GM12892 (cell line): ENCODE measurements at regions not wholly inside any gene's neighbourhood (a gene's known extent, or its start where the extent isn't known, plus 50 kb on each side); places are given as distances from the start of the nearest gene placed in this dataset.
"Not testable (repeated sequence)": the region's sequence is repeated elsewhere in the genome, so short reads cannot be mapped to it uniquely, and the experiment has no call there.

ENCODE experiments used
- DNase-seq: peaks from one replicate; pipeline ENCODE4 v3.0.0; 2011; ENCODE audit not compliant: insufficient read length
- FAIRE-seq: peaks from 2 replicates; lab custom pipeline; 2011; peaks lifted over from hg19 to GRCh38; lab: Jason Lieb, UNC
- POLR2A ChIP-seq: IDR thresholded peaks from 2 replicates; pipeline ENCODE4 v1.6.1; 2011; ENCODE audit warnings: low read depth, low read length, control low read depth
- POLR2AphosphoS5 ChIP-seq: IDR thresholded peaks from 2 replicates; pipeline ENCODE4 v1.6.1; 2011; ENCODE audit warnings: low read depth, low read length, control low read depth
- TAF1 ChIP-seq: IDR thresholded peaks from 2 replicates; pipeline ENCODE4 v1.6.1; 2011; ENCODE audit warnings: low read depth, mild to moderate bottlenecking, control low read depth, low read length, borderline replicate concordance

- DNase-seq (no peak), FAIRE-seq (no peak)
- TF ChIP-seq POLR2AphosphoS5: no peak
- TF ChIP-seq POLR2A: no peak
- no peak for TF ChIP-seq TAF1
Measured at GRCh38 chr6:12348530-12349511, 58.7 kb downstream of the EDN1 start.

DNA sequence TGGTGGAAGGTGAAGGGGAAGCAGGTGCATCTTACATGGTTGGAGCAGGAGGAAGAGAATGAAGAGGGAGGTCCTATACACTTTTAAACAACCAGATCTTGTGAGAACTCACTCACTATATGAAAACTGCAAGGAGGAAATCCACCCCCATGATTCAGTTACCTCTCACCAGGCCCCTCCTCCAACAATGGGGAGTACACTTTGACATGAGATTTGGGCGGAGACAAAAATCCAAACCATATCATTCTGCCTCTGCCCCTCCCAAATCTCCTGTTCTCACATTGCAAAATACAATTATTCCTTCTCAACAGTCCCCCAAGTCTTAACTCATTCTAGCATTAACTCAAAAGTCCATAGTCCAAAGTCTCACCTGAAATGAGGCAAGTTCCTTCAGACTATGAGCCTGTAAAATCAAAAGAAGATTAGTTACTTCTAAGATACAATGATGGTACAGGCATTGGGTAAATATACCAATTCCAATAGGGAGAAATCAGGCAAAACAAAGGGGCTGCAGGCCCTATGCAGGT, 60.5 kb downstream of the EDN1 start:
- DNase-seq (no peak), FAIRE-seq (no peak)
- TF ChIP-seq POLR2A (no peak), POLR2AphosphoS5 (no peak), TAF1 (no peak)

GRCh38 chr6:12351672-12352071, 61.5 kb downstream of the EDN1 start:
- TF ChIP-seq POLR2AphosphoS5: no peak
- no peak for TF ChIP-seq POLR2A
- no peak for TF ChIP-seq TAF1
- DNase-seq (no peak), FAIRE-seq (no peak)

DNA sequence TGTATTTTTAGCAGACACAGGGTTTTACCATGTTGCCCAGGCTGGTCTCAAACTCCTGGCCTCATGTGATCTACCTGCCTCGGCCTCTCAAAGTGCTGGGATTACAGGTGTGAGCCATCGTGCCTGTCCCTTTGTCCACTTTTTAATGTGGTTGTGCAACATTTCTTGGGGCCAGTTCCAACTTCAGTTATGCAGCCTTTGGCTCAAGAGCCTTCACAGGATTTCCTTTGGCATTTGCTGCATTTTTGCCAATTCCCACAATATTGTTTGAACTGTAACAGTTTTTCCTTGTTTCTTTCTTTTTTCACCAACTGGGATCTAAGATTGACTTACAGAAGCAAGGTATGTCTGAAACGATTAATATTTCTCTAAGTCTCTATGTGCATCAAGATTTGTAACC, 63.6 kb downstream of the EDN1 start:
- TF ChIP-seq TAF1: no peak
- no peak for TF ChIP-seq POLR2AphosphoS5
- no peak for TF ChIP-seq POLR2A
- FAIRE-seq (peak; percentile 62), DNase-seq (no peak)

DNA sequence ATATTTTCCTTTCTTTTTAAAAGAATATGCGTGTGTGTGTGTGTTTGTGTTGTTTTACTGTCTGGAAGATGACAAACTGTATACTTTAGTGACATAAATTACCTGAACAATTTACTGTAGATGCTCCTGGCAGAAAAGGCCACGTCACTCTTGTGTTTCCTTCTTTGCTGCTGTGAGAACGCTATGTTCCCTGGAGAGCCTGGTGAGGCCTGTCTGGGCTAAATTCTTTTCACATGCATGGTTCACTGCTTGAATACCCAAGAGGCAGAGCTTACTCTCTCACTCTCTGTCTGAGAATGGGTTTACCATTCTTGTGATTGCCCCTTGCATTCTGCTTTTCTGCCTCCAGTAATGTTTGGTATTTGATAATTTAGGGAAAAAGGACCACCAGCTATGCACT, 64.3 kb downstream of the EDN1 start:
- FAIRE-seq: peak; percentile 80
- DNase-seq: no peak
- TF ChIP-seq POLR2A: no peak
- no peak for TF ChIP-seq POLR2AphosphoS5
- no peak for TF ChIP-seq TAF1

- TF ChIP-seq POLR2AphosphoS5 (no peak), TAF1 (no peak), POLR2A (no peak)
- no peak for DNase-seq
- peak; percentile 33 for FAIRE-seq
Measured at GRCh38 chr6:12355354-12355753, 65.2 kb downstream of the EDN1 start.

GRCh38 chr6:12356431-12356830, 66.3 kb downstream of the EDN1 start:
- FAIRE-seq: peak; percentile 50
- no peak for TF ChIP-seq TAF1
- no peak for TF ChIP-seq POLR2A
- no peak for TF ChIP-seq POLR2AphosphoS5
- no peak for DNase-seq

DNA sequence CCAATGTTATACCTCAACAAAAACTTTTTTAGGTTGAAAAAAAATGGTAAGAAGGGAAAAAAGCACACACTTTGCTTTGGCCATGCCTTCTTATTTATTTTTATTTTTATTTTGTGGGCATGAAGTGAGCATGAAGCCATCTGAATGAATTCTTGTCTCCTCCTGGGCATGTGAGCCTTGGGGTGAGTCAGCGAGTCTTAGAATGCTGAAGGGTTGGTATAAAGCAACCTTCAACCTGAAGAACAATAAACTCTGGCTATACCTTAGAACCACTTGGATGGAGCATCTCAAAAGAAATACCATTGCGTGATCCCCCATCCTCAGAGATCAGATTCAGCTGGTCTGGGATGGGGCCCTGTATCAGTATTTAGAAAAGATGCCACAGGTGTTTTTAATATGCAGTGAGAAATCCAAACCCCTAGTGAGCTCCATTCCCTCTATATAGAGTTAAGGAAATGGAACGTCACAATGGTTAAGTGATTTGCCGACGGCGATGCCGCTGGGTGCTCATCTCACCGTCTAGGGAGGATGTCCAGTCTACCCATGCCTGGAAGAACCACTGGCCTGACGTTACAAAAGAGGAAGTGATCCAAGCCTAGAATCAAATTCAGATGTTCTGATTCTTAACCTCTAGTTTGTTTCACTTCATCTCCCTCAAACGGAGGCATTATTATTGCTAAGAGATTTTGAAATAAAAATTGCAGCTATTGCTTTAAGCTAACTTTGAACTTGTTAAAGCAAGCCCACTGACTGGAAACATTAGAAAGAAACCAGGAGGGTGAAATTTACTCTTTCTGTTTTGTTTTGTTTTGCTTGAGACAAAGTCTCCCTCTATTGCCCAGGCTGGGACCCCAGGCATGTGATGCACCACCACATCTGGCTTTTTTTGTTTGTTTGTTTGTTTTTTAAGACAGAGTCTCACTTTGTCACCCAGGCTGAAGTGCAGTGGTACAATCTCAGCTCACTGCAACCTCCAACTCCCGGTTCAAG, 67.1 kb downstream of the EDN1 start:
- DNase-seq (no peak), FAIRE-seq (peak; percentile 95)
- TF ChIP-seq TAF1 (no peak), POLR2AphosphoS5 (no peak), POLR2A (no peak)

- TF ChIP-seq POLR2AphosphoS5: no peak
- no peak for TF ChIP-seq POLR2A
- TF ChIP-seq TAF1: no peak
- DNase-seq (no peak), FAIRE-seq (no peak)
Measured at GRCh38 chr6:12359036-12359435, 68.9 kb downstream of the EDN1 start.

DNA sequence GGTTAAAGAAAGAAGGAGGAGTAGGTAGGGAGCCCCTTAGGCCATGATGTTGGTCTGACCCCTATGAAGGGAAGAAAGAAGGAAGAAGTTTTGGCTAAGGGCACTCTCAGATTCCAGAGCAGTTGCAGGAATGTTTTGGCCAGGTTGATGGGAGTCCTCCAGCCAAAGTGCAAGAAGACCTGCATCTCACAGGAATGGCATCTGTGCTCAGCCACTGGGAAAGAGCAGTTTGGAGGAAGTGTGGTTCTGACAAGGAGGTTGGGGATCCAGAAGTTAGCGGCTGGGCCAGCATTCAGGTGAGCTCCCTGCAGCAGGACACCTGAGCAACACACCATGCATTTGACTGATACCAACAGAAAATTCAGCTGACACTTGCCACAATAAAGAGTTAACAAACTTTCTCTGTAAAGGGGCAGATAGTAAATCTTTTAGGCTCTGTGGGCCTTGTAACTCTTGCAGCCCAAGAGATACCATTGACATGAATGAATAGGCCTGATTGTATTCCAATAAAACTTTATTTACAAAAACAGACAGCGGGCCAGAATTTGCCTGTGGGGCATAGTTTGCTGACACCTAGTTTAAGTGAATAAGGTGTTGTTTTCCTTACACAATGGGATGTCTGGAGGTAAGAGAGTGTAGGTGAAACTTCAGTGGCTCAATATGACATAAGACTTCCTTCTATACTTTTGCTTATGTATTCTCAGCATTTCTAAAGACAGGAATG, 71.0 kb downstream of the EDN1 start:
- no peak for DNase-seq
- TF ChIP-seq TAF1 (no peak), POLR2AphosphoS5 (no peak), POLR2A (no peak)
- peak; percentile 50 for FAIRE-seq

GRCh38 chr6:12363277-12363650, 73.1 kb downstream of the EDN1 start:
- FAIRE-seq, DNase-seq: not testable (repeated sequence)
